ENCODE measurements at regions not wholly inside any gene's neighbourhood (a gene's known extent, or its start where the extent isn't known, plus 50 kb on each side); places are given as distances from the start of the nearest gene placed in this dataset.

DNA sequence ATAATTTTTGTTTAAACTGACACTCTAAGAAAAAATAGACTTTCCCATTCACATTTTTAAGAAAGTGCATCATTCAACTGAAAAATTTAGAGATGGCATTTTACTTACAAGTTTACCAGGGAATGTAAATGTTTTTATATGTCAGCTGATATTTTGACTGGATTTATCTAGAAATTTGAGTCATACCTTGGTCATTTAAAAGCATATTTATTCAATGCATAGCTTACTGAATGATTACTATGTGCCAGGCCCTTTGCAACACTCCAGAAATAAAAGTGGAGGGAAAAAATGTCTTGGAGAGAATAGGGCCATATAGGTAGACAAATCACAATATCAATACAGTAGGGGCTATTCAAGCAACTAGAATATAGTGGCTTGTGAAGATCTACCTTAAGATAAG is 98.4 kb upstream of the FAM3C start:
- dilution Hi-C loops (cut with MboI; ENCODE audit: extremely low pct_ligation_motif_present, low sequenced_read_pairs): no loop called here
- TF ChIP-seq EZH2 (IDR thresholded peaks at IDR 0.05; ENCODE audit: borderline replicate concordance, low read depth, low read length, severe bottlenecking): no peak
- TF ChIP-seq, protein P1, sequence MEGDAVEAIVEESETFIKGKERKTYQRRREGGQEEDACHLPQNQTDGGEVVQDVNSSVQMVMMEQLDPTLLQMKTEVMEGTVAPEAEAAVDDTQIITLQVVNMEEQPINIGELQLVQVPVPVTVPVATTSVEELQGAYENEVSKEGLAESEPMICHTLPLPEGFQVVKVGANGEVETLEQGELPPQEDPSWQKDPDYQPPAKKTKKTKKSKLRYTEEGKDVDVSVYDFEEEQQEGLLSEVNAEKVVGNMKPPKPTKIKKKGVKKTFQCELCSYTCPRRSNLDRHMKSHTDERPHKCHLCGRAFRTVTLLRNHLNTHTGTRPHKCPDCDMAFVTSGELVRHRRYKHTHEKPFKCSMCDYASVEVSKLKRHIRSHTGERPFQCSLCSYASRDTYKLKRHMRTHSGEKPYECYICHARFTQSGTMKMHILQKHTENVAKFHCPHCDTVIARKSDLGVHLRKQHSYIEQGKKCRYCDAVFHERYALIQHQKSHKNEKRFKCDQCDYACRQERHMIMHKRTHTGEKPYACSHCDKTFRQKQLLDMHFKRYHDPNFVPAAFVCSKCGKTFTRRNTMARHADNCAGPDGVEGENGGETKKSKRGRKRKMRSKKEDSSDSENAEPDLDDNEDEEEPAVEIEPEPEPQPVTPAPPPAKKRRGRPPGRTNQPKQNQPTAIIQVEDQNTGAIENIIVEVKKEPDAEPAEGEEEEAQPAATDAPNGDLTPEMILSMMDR (IDR thresholded peaks at IDR 0.05; ENCODE audit: extremely low read depth in 1 of 2, insufficient read depth in 1 of 2, low read depth in 1 of 2, low read length in 2 of 2): no peak
- TF ChIP-seq, protein P2, sequence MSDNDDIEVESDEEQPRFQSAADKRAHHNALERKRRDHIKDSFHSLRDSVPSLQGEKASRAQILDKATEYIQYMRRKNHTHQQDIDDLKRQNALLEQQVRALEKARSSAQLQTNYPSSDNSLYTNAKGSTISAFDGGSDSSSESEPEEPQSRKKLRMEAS (IDR thresholded peaks at IDR 0.05; ENCODE audit: insufficient read depth, insufficient read length): no peak
- no peak for TF ChIP-seq POLR2A (IDR thresholded peaks at IDR 0.05; ENCODE audit: low read depth, low read length)
- Histone ChIP-seq H3K4me2 (ENCODE audit: insufficient read depth, low read length) (no peak overlapping the region), H4K20me1 (replicated peaks; ENCODE audit: control insufficient read depth, extremely low read depth, insufficient read depth, low read length) (no peaks in the 10 kb centered on the region), H3K9me3 (replicated peaks; ENCODE audit: control insufficient read depth, insufficient read depth, low read length) (no peaks in the 10 kb centered on the region), H3K27ac (ENCODE audit: insufficient read depth, low read depth, low read length) (no peak overlapping the region), H3K4me3 (replicated peaks in 1 of 3; ENCODE audit: insufficient read depth in 1 of 3, low read depth in 1 of 3, low read length in 3 of 3) (no peak overlapping the region), H3K9me1 (replicated peaks; ENCODE audit: control insufficient read depth, extremely low read depth, insufficient read depth, low read length) (no peaks in the 10 kb centered on the region), H3K9ac (replicated peaks; ENCODE audit: extremely low read depth, insufficient read depth, low read length) (no peak overlapping the region), H3K36me3 (ENCODE audit: control insufficient read depth in 2 of 2, extremely low read depth in 1 of 2, insufficient read depth in 2 of 2, low read length in 2 of 2) (no peaks in the 10 kb centered on the region), H3K79me2 (ENCODE audit: control insufficient read depth, insufficient read depth, low read length) (no peaks in the 10 kb centered on the region), H3K27me3 (ENCODE audit: control insufficient read depth in 2 of 2, insufficient read depth in 2 of 2, low read length in 2 of 2) (no peaks in the 10 kb centered on the region), H3K4me1 (ENCODE audit: control insufficient read depth, extremely low read depth, insufficient read depth, low read length) (no peaks in the 10 kb centered on the region), H2AFZ (ENCODE audit: low read depth, low read length) (no peak overlapping the region)
- BruUV-seq (replicated peaks): no TSS peak
- DNase-seq (ENCODE audit: low read depth, low spot score) (no peak), FAIRE-seq (no peak)
- intact Hi-C loops (cut with micrococcal nuclease): no loop called here
- CTCF ChIA-PET: interaction anchor here (1.0 to 1.6 kb wide), 3 partner anchors 9 to 122 kb away, joined by 3 read pairs; no protein-coding TSS in a partner anchor
- POLR2A ChIA-PET: no interaction called here

DNA sequence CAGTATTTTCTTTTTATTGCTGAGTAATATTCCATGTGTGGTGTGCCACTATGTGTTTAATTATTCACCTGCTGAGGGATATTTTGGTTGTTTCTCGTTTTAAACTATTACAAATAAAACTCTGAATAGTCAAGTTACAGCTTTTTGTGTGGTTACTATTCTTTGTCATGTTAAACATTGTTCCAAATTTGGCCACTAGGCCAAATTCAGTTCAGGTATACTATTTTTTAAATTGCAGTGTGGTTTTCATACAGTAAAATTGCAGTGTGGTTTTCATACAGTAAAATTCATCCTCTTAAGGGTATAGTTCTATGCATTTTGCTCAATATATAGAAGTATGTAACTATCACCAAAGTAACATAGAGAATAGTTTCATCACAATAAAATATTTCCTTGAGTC is 97.4 kb upstream of the FAM3C start:
- no peaks in the 10 kb centered on the region for H3K36me3 ChIP-seq (ENCODE audit: control insufficient read depth in 2 of 2, extremely low read depth in 1 of 2, insufficient read depth in 2 of 2, low read length in 2 of 2)
- ChIA-PET POLR2A (no interaction called here), CTCF (interaction anchor here (1.6 kb wide), 1 partner anchor 121 kb away, joined by 3 read pairs; no protein-coding TSS in a partner anchor)
- H3K27ac ChIP-seq (ENCODE audit: insufficient read depth, low read depth, low read length): no peak overlapping the region
- no peaks in the 10 kb centered on the region for H3K27me3 ChIP-seq (ENCODE audit: control insufficient read depth in 2 of 2, insufficient read depth in 2 of 2, low read length in 2 of 2)
- intact Hi-C loops (cut with micrococcal nuclease): no loop called here
- no peaks in the 10 kb centered on the region for H3K4me1 ChIP-seq (ENCODE audit: control insufficient read depth, extremely low read depth, insufficient read depth, low read length)
- H3K4me2 ChIP-seq (ENCODE audit: insufficient read depth, low read length): no peak overlapping the region
- BruUV-seq (replicated peaks): no TSS peak
- no peaks in the 10 kb centered on the region for H4K20me1 ChIP-seq (replicated peaks; ENCODE audit: control insufficient read depth, extremely low read depth, insufficient read depth, low read length)
- no peak overlapping the region for H3K4me3 ChIP-seq (replicated peaks in 1 of 3; ENCODE audit: insufficient read depth in 1 of 3, low read depth in 1 of 3, low read length in 3 of 3)
- dilution Hi-C loops (cut with MboI; ENCODE audit: extremely low pct_ligation_motif_present, low sequenced_read_pairs): no loop called here
- no peaks in the 10 kb centered on the region for H3K9me1 ChIP-seq (replicated peaks; ENCODE audit: control insufficient read depth, extremely low read depth, insufficient read depth, low read length)
- no peak for FAIRE-seq
- no peak overlapping the region for H3K9ac ChIP-seq (replicated peaks; ENCODE audit: extremely low read depth, insufficient read depth, low read length)
- DNase-seq (ENCODE audit: low read depth, low spot score): no peak
- no peaks in the 10 kb centered on the region for H3K79me2 ChIP-seq (ENCODE audit: control insufficient read depth, insufficient read depth, low read length)
- no peaks in the 10 kb centered on the region for H3K9me3 ChIP-seq (replicated peaks; ENCODE audit: control insufficient read depth, insufficient read depth, low read length)
- H2AFZ ChIP-seq (ENCODE audit: low read depth, low read length): no peak overlapping the region
- TF ChIP-seq FOS (IDR thresholded peaks at IDR 0.05; ENCODE audit: borderline replicate concordance, insufficient read depth, low read length) (no peak), JUN (IDR thresholded peaks at IDR 0.05; ENCODE audit: borderline replicate concordance, insufficient read depth, insufficient read length, low read depth) (no peak), POLR2AphosphoS5 (IDR thresholded peaks at IDR 0.05; ENCODE audit: insufficient read depth, low read depth, low read length) (no peak), EZH2 (IDR thresholded peaks at IDR 0.05; ENCODE audit: borderline replicate concordance, low read depth, low read length, severe bottlenecking) (no peak), POLR2A (IDR thresholded peaks at IDR 0.05; ENCODE audit: low read depth, low read length) (no peak), MYC (IDR thresholded peaks at IDR 0.05; ENCODE audit: low read depth, low read length) (no peak), GATA2 (IDR thresholded peaks at IDR 0.05; ENCODE audit: insufficient read depth, insufficient read length, low read depth, low read length) (no peak)
- TF ChIP-seq, protein P1 (IDR thresholded peaks at IDR 0.05; ENCODE audit: extremely low read depth in 1 of 2, insufficient read depth in 1 of 2, low read depth in 1 of 2, low read length in 2 of 2): no peak
- TF ChIP-seq, protein P2 (IDR thresholded peaks at IDR 0.05; ENCODE audit: insufficient read depth, insufficient read length): no peak
